HG03354 (cell line): ENCODE measurements at regions not wholly inside any gene's neighbourhood (a gene's known extent, or its start where the extent isn't known, plus 50 kb on each side); places are given as distances from the start of the nearest gene placed in this dataset.
"Not testable (repeated sequence)": the region's sequence is repeated elsewhere in the genome, so short reads cannot be mapped to it uniquely, and the experiment has no call there.

Source experiments
- ATAC-seq: cut with Tn5 transposase; IDR thresholded peaks from one replicate; pipeline ENCODE4 v1.9.1; 2021; ENCODE audit warnings: mild to moderate bottlenecking; ENCODE audit not compliant: unreplicated experiment, poor library complexity, severe bottlenecking

- ATAC-seq = no peak
Measured at GRCh38 chr10:78328592-78329404, 295.1 kb downstream of the RPS24 start.

DNA sequence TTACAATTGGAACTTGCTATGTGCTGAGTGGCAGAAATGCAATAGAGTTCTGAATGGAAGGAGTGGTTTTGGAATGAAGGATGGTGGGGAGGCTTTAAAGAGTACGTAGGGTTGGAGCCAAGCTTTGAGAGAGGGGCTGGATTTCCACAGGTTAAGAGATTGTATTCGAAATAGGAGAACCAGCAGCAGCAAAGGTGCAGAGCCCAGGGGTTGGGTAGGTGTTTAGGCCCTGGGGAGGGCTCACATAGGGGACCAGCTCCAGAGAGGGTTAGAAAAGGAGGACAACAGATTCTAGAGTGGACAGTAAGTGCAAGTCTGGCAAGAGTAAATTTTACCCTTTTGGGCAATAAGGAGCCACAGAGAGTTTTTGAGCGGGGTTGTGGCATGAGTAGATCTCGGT, 297.2 kb downstream of the RPS24 start:
- no peak for ATAC-seq

DNA sequence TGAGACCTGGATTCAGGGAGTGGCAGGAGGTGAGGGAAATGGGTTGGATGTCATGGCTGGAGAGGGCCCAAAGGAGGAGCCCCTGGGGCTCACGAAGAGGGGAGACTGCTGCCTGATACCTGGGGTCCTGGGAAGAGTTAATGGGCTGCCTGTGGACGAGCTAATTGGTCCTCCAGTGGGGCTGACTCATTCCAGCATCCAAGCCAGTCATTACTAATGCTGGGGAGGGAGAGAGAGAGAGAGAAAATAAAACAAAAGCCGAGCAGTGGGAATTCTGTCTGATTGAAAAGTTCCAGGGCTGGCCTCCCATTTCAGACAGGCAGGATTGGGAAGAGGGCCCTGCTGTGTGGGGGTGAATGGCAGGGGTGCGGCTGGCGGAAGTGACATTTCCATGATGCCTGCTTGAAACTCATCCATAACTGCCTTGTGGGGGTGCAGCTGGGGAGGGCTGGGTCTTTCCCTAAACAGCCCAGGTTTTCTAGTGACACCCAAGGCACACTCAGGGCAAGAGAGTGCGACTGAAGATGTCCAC, 297.8 kb downstream of the RPS24 start:
- no peak for ATAC-seq

DNA sequence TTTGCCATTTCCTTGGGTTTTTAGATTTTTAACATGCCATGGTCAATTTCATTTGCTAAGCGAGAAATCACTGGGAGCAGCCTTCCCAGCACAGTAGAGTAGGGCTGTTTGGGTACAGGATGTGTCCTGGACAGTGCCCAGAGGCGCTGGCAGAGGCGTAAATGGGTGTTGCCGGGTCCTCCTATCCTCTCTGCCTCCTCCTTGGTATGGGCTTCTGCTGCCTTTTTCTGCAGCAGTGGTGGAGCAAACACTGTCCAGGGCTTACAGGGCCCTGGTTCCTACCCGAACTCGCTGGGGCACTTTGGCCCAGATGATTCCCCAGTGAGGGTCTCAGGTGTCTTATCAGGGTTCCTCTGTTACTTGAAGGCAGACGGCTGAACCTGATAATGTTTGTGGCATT, 298.3 kb downstream of the RPS24 start:
- no peak for ATAC-seq

DNA sequence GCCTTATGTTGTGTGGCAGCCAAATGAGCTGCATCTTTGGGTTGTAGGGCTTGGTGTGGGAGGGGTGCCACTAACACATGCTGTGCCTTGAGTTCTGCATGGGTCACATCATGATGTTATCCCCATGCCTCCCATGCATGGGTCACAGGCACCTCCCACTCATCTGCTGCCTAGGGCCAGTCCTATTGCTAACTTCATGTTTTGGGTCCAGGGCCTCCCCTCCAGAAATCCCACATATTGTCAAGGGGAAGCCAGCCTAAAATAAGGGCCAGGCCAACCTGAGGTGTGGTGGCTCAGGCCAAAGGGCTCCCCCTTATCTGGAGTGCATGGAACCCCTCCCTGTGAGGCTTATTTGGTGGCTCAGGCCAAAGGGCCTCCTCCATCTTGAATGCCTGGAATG, 299.0 kb downstream of the RPS24 start:
- ATAC-seq = no peak

DNA sequence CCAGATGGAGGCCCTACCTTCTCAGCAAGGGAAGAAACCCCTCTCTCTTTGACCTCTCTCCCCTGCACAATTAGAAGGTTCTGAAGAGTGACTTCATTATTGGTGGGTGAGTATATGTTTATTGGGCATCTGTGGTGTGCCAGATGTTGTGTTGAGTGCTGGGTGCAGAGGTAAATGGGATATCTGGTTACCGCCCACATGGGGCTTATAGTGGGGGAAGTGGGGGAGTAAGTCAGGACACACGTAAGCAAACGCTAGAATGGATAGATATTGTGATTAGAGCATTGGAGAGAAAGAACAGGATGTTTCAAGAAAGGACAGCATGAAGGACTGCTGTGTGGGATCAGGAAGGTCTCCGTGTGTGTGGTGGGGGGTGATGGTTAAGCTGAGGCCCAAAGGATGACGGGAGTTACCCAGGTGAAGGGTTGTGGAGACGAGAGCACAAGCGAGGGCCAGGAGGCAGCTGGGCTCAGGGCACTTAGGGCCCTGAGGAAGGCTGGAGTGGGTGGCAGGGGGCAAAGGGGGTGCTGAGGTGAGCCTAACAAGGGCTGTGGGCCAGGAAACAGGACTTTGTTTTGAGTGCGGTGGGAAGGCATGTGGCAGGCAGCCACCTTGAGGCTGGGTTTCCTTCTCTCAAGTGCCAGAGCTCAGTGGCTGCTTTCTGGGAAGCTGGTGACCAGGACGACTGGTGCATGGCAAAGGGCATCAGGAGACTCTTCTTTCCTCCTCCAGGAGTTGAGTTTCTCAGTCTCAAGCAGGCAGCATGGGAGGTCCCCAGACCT, 299.9 kb downstream of the RPS24 start:
- ATAC-seq = no peak

DNA sequence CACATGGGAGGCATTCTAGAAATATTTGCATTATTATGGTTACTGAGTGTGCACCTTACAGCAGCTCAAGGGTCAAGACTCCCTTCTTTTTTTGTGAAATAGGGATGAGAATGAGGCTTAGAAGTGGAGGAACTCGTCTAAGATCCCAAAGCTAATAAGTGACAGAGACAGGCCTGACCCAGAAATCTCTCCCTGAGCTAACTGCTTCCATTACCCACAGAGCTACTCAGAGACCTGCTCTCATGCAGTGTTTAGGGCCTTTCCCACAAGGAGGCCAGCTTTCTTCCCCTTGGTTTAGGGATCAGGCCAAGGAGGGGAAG, 301.7 kb downstream of the RPS24 start:
- ATAC-seq = no peak

- ATAC-seq = no peak
Measured at GRCh38 chr10:78335691-78336401, 302.2 kb downstream of the RPS24 start.

GRCh38 chr10:78336402-78336791, 302.7 kb downstream of the RPS24 start:
- ATAC-seq = no peak

GRCh38 chr10:78337016-78337415, 303.4 kb downstream of the RPS24 start:
- no peak for ATAC-seq

DNA sequence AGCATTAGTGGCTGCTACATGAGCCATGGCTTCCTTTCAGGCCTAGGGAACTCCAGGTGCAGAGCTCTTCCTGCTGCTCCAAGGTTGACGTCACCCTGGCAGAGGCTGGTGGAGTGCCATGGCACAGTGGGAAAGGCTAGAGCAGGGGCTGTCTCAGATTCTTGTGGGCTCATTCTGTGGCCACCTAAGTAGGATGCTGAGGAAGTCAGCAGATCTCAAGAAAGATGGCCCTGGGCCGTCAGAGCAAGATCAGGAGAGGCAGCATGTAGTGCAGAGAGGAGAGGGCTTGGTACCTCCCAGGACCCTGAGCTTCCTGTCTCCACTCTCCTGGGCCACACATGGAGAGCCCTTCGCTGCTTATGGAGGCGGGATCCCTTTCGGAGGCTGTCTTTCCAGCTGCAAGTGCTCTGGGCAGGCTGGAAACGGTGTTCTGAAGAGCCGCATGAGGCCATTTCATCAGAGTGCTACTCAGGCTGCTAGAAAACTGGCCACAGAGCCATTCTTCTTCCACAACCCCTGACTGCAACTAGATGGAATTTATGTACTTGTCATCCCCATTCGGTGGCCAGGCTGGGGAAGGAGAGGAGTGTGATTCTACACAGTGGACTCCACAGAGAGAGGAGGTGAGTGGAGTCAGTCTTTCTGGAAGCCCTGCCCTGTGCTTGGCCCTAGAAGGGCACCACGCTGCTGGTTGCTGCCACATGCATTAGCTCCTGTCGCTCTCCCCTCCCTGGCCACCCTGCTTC, 304.2 kb downstream of the RPS24 start:
- ATAC-seq = no peak

DNA sequence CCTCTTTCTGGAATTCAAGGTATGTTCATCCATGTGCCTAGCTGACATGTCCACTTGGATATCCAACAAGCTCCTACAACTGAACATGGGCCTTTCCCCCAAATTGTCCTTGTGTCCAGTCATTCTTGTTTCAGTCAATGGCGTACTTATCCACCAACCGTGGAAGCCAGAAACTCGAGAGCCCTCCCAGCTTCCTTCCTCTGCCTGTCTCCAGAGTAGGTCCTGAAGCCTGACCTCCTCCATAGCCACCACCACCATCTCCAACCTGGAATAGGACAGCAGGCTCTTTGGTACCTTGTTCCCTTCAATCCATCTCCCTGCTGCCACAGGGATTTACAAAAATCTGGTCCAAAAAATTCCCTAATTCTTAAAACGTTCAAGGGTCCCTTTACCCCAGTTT, 305.1 kb downstream of the RPS24 start:
- ATAC-seq = no peak

DNA sequence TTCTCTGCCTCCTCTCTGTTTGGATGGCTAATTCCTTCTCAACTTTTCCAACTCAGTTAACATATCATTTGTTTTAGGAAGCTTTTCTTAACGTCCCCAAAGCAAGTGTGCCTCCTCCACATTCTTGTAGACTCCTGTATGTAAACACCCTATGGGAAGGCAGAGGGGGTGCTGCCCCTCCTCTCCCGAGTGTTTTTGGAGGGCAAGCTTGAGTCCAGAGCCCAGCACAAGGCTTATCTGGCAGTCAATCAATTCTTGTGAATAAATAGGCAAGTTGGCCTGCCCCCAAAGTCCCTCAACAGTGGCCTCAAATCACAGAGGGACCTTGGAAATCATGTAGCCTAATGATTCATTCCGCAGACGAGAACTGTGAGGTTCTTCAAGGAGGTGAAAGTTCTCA, 305.6 kb downstream of the RPS24 start:
- ATAC-seq = no peak

GRCh38 chr10:78341953-78342614, 308.4 kb downstream of the RPS24 start:
- ATAC-seq = no peak

DNA sequence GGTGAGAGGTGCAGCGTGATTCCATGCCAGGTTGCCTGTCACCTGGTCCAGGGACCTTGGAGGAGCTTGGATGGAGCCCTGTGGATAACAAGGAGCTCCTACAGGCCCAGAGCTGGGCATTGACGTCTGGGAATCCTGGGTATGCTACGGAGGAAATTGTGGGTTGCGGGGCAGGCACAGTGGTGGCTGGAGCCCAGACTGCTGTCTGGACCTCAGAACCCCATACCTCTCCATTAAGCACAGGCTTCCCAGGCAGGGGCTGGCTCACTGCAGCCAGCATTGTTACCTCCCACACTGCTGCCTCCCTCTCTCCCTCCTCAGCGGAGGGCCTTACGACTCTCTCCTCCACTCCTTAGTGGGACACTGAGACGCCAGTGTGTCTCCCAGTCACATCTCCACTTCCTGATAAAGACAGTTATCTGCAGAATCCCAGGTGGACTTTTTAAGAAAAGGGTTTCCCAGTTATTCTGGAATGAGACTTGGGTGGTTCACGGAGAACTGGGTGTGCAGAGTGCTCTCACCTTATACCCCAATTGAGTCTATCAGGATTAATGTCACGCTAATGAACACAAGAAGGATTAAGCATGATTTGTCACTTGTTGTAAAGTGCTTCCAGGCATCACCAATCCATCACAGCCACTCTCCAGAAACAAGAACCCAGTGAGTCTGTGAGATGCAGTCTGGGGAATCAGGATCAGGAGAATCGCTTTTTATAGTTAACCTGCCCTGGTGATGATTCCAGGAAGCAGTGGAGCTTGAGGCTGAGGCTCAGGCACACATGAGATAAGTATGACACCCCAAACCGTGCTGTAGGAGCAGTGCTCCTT, 309.4 kb downstream of the RPS24 start:
- no peak for ATAC-seq

DNA sequence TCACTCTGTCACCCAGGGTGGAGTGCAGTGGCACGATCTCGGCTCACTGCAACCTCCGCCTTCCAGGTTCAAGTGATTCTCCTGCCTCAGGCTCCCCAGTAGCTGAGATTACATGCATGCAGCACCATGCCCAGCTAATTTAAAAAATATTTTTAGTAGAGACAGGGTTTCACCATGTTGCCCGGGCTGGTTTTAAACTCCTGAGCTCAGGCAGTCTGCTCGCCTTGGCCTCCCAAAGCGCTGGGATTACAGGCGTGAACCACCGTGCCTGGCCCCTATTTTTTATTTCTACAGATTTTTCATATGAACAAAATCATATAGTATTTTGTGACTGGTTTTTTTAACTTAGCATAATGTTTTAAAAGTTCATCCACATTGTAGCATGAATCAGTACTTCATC, 310.6 kb downstream of the RPS24 start:
- ATAC-seq = not testable (repeated sequence)

GRCh38 chr10:78345515-78345914, 311.9 kb downstream of the RPS24 start:
- not testable (repeated sequence) for ATAC-seq

- ATAC-seq = no peak
Measured at GRCh38 chr10:78346721-78347120, 313.1 kb downstream of the RPS24 start.
